HG02571 (cell line): ENCODE measurements at regions not wholly inside any gene's neighbourhood (a gene's known extent, or its start where the extent isn't known, plus 50 kb on each side); places are given as distances from the start of the nearest gene placed in this dataset.

Experiments used
- ATAC-seq: cut with Tn5 transposase; IDR thresholded peaks from one replicate; pipeline ENCODE4 v1.9.1; 2021; ENCODE audit warnings: mild to moderate bottlenecking, moderate library complexity; ENCODE audit not compliant: unreplicated experiment

- no peak for ATAC-seq
Measured at GRCh38 chr3:177589911-177590381, 392.7 kb upstream of the TBL1XR1 start.

GRCh38 chr3:177590826-177591225 lies 393.5 kb upstream of the TBL1XR1 start:
- ATAC-seq: no peak

- peak; percentile 62 for ATAC-seq
Measured at GRCh38 chr3:177591379-177591778, 394.1 kb upstream of the TBL1XR1 start.

- no peak for ATAC-seq
Measured at GRCh38 chr3:177594096-177594495, 396.8 kb upstream of the TBL1XR1 start.

- no peak for ATAC-seq
Measured at GRCh38 chr3:177595530-177596188, 398.4 kb upstream of the TBL1XR1 start.

GRCh38 chr3:177596248-177596815 lies 399.1 kb upstream of the TBL1XR1 start:
- ATAC-seq: no peak

- ATAC-seq: no peak
Measured at GRCh38 chr3:177596816-177597271, 399.6 kb upstream of the TBL1XR1 start.

GRCh38 chr3:177597311-177598096 lies 400.2 kb upstream of the TBL1XR1 start:
- ATAC-seq: no peak

GRCh38 chr3:177598097-177598833 lies 401.0 kb upstream of the TBL1XR1 start:
- ATAC-seq: no peak

- ATAC-seq: no peak
Measured at GRCh38 chr3:177599326-177599725, 402.0 kb upstream of the TBL1XR1 start.

GRCh38 chr3:177599837-177600236 lies 402.6 kb upstream of the TBL1XR1 start:
- ATAC-seq: no peak

- no peak for ATAC-seq
Measured at GRCh38 chr3:177600411-177600810, 403.1 kb upstream of the TBL1XR1 start.

- ATAC-seq: no peak
Measured at GRCh38 chr3:177601152-177601551, 403.9 kb upstream of the TBL1XR1 start.

GRCh38 chr3:177602601-177603147 lies 405.4 kb upstream of the TBL1XR1 start:
- no peak for ATAC-seq

GRCh38 chr3:177603148-177603603 lies 405.9 kb upstream of the TBL1XR1 start:
- peak; percentile 70 for ATAC-seq

- ATAC-seq: no peak
Measured at GRCh38 chr3:177604181-177604580, 406.9 kb upstream of the TBL1XR1 start.

- ATAC-seq: no peak
Measured at GRCh38 chr3:177606891-177607290, 409.6 kb upstream of the TBL1XR1 start.

GRCh38 chr3:177607589-177607988 lies 410.3 kb upstream of the TBL1XR1 start:
- no peak for ATAC-seq

GRCh38 chr3:177608443-177608842 lies 411.2 kb upstream of the TBL1XR1 start:
- ATAC-seq: no peak

GRCh38 chr3:177609613-177610012 lies 412.3 kb upstream of the TBL1XR1 start:
- ATAC-seq: no peak

- no peak for ATAC-seq
Measured at GRCh38 chr3:177610262-177610661, 413.0 kb upstream of the TBL1XR1 start.
